ENCODE measurements at regions not wholly inside any gene's neighbourhood (a gene's known extent, or its start where the extent isn't known, plus 50 kb on each side); places are given as distances from the start of the nearest gene placed in this dataset.
A peak's percentile ranks its signal among the peaks of the same experiment; 100 is the strongest.
"Not testable (repeated sequence)": the region's sequence is repeated elsewhere in the genome, so short reads cannot be mapped to it uniquely, and the experiment has no call there.

DNA sequence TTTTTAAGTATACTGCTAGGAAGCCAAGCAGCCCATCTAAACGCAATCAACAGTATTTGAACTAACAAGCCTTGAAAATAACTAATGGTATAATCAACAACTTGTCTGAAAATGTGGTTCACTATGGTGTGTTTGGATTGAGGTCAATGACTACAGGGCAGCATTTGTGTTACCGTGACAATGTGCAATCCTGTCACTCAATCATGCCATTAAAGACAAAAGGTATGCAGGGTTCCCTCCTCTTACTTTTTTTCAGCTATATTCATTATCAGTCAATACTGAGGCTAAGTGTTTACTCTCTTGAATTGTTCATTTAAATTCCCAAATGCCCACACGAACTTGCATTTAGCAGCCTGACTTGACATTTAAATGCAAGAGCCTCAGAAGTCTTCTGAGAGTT is 1099.3 kb upstream of the EPHA6 start:
- H3K27me3 Mint-ChIP-seq = no peaks in the 10 kb centered on the region
- no peaks in the 10 kb centered on the region for H3K36me3 Mint-ChIP-seq
- DNase-seq = no peak
- no peaks in the 10 kb centered on the region for H3K4me1 Mint-ChIP-seq
- no peak overlapping the region for H3K4me3 Mint-ChIP-seq
- H3K9me3 Mint-ChIP-seq = no peaks in the 10 kb centered on the region
- no peak overlapping the region for H3K27ac Mint-ChIP-seq
- no peak for ATAC-seq
- POLR2A ChIA-PET = no interaction called here

DNA sequence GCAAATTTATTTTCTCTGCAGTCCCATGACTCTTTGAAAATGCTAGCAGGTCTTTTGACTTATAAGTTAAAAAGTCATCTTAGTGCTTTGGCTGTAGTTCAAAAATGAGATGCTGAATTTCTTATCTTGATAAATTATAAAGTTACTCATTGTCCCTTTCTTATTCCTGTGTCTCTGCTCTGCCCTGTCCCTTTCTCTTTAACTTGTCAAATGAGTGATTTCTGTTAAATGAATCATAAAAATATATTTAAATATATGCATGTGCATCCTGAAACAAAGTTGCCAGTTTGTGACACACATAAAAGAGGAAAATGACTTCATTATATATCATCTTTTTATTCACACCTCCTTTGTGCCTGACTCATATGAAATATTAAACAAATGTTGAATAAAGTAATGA is 1097.3 kb upstream of the EPHA6 start:
- Mint-ChIP-seq H3K9me3 (no peaks in the 10 kb centered on the region), H3K36me3 (no peaks in the 10 kb centered on the region), H3K4me3 (no peak overlapping the region), H3K27ac (no peak overlapping the region), H3K4me1 (no peaks in the 10 kb centered on the region), H3K27me3 (no peaks in the 10 kb centered on the region)
- POLR2A ChIA-PET = no interaction called here
- ATAC-seq (no peak), DNase-seq (no peak)

DNA sequence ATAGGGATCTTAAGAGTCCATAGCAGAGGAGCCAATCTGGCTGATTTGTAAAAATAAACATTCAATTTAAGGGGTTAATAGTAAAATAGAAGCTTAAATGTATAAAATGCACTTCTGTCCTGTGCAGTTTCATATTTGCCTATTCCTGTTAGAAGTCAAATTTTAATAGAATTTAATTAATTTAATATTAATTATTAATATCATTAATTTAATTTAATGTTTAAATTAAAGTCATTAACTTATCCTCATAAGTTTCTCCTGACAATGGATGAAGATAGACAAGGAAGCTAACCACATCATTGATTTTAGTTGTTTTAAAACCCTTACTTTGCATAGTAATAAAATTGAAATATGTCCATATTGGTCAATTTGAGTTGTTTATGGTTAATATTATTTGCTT is 1096.2 kb upstream of the EPHA6 start:
- Mint-ChIP-seq H3K27ac (no peak overlapping the region), H3K4me1 (no peaks in the 10 kb centered on the region), H3K36me3 (no peaks in the 10 kb centered on the region), H3K4me3 (no peak overlapping the region), H3K27me3 (no peaks in the 10 kb centered on the region), H3K9me3 (no peaks in the 10 kb centered on the region)
- ATAC-seq = no peak
- POLR2A ChIA-PET = no interaction called here
- no peak for DNase-seq

GRCh38 chr3:95719481-95719880 is 1094.9 kb upstream of the EPHA6 start:
- no peak overlapping the region for H3K4me3 Mint-ChIP-seq
- no peak overlapping the region for H3K27ac Mint-ChIP-seq
- POLR2A ChIA-PET = no interaction called here
- H3K36me3 Mint-ChIP-seq = no peaks in the 10 kb centered on the region
- H3K27me3 Mint-ChIP-seq = no peaks in the 10 kb centered on the region
- no peaks in the 10 kb centered on the region for H3K4me1 Mint-ChIP-seq
- ATAC-seq = no peak
- H3K9me3 Mint-ChIP-seq = no peaks in the 10 kb centered on the region
- DNase-seq = no peak

GRCh38 chr3:95721938-95722337 is 1092.5 kb upstream of the EPHA6 start:
- no peak overlapping the region for H3K27ac Mint-ChIP-seq
- H3K9me3 Mint-ChIP-seq = no peaks in the 10 kb centered on the region
- DNase-seq = no peak
- H3K27me3 Mint-ChIP-seq = no peaks in the 10 kb centered on the region
- no peak for ATAC-seq
- POLR2A ChIA-PET = no interaction called here
- peak overlapping the region in 1 of 10 donors; percentile 9 for H3K4me3 Mint-ChIP-seq
- H3K4me1 Mint-ChIP-seq = no peaks in the 10 kb centered on the region
- no peaks in the 10 kb centered on the region for H3K36me3 Mint-ChIP-seq

DNA sequence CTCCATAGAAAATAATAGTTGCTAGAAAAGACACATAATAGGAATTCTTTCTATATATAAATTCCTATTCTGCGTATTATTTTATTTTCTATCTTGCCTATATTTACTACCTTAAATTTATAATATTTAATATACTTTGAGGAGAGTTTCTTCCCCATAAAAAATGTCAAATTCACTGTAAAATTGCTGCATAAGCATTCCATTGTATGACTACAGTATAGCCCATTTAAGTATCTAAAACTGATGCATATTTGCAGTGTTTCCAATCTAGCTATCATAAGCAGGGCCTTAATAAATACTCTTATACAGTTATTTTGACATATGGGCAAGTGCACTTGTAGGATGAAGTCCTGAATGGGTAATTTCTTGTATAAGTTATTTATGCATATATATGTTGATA is 1088.6 kb upstream of the EPHA6 start:
- H3K4me1 Mint-ChIP-seq = no peaks in the 10 kb centered on the region
- H3K9me3 Mint-ChIP-seq = peaks cover 0 to 10% (median 0%) of the 10 kb centered on the region in 9 donors
- no peaks in the 10 kb centered on the region for H3K27me3 Mint-ChIP-seq
- H3K27ac Mint-ChIP-seq = no peak overlapping the region
- no peaks in the 10 kb centered on the region for H3K36me3 Mint-ChIP-seq
- no peak for DNase-seq
- POLR2A ChIA-PET = no interaction called here
- H3K4me3 Mint-ChIP-seq = no peak overlapping the region
- ATAC-seq = no peak

DNA sequence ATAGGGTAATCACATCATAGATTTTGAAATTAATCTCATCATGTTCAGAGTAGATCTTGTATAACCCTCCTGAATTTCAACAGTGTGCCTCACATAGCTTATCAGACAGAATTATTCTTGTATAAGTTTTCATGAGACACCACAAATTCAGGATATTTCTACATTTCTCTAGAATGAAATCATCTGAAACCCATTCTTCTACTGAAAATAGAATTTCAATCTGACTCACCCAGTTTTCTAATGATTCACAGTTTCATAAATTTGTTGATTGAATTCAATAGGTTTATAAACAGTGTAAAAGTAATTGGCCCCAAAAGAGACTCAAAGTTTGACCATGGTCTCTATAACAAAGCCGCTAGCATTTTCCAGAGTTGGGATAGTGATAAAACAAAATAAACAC is 1082.6 kb upstream of the EPHA6 start:
- Mint-ChIP-seq H3K27ac (no peak overlapping the region), H3K27me3 (no peaks in the 10 kb centered on the region), H3K36me3 (no peaks in the 10 kb centered on the region), H3K4me1 (no peaks in the 10 kb centered on the region), H3K9me3 (peaks cover 0 to 10% (median 0%) of the 10 kb centered on the region in 9 donors), H3K4me3 (no peak overlapping the region)
- DNase-seq (no peak), ATAC-seq (no peak)
- POLR2A ChIA-PET = no interaction called here

DNA sequence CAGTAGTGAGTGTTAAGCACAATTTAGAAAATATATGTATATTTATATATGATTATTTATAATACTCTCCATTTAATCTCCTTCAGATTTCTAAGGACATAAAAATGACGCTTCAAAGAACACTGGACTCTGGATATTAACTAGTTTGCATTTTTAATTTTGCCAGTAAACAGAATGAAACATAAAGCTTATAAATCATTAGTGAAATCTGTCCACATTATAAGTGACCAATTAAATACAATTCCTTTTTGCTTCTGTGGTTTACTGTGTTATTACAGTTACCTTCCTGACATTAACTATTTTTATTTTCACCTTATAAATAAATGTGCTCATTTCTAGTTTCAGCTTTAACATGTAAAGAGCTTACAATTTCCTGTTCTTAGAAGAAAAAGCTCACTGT is 1081.1 kb upstream of the EPHA6 start:
- H3K9me3 Mint-ChIP-seq = peaks cover 0 to 8% (median 0%) of the 10 kb centered on the region in 9 donors
- no peak for ATAC-seq
- no peak overlapping the region for H3K4me3 Mint-ChIP-seq
- DNase-seq = no peak
- H3K36me3 Mint-ChIP-seq = no peaks in the 10 kb centered on the region
- no peak overlapping the region for H3K27ac Mint-ChIP-seq
- H3K4me1 Mint-ChIP-seq = no peaks in the 10 kb centered on the region
- no peaks in the 10 kb centered on the region for H3K27me3 Mint-ChIP-seq
- POLR2A ChIA-PET = no interaction called here

GRCh38 chr3:95738045-95738444 is 1076.3 kb upstream of the EPHA6 start:
- Mint-ChIP-seq H3K9me3 (peaks cover 0 to 20% (median 1%) of the 10 kb centered on the region in 9 donors), H3K4me3 (no peak overlapping the region), H3K36me3 (no peaks in the 10 kb centered on the region), H3K27ac (no peak overlapping the region), H3K27me3 (no peaks in the 10 kb centered on the region), H3K4me1 (no peaks in the 10 kb centered on the region)
- POLR2A ChIA-PET = no interaction called here
- ATAC-seq = no peak
- no peak for DNase-seq

- H3K27ac Mint-ChIP-seq, H3K36me3 Mint-ChIP-seq, H3K27me3 Mint-ChIP-seq, DNase-seq, POLR2A ChIA-PET, H3K4me3 Mint-ChIP-seq, H3K4me1 Mint-ChIP-seq, ATAC-seq: not testable (repeated sequence)
- peaks cover 0 to 24% (median 3%) of the 10 kb centered on the region in 9 donors for H3K9me3 Mint-ChIP-seq
Observed at GRCh38 chr3:95744896-95745295, 1069.5 kb upstream of the EPHA6 start.

- ATAC-seq (no peak), DNase-seq (no peak)
- Mint-ChIP-seq H3K4me3 (no peak overlapping the region), H3K9me3 (peaks cover 0 to 6% (median 0%) of the 10 kb centered on the region in 9 donors), H3K27ac (no peak overlapping the region), H3K27me3 (no peaks in the 10 kb centered on the region), H3K36me3 (no peaks in the 10 kb centered on the region), H3K4me1 (no peaks in the 10 kb centered on the region)
- POLR2A ChIA-PET = no interaction called here
Observed at GRCh38 chr3:95750097-95750496, 1064.3 kb upstream of the EPHA6 start.

GRCh38 chr3:95751509-95751908 is 1062.9 kb upstream of the EPHA6 start:
- POLR2A ChIA-PET = no interaction called here
- Mint-ChIP-seq H3K27ac (no peak overlapping the region), H3K4me3 (no peak overlapping the region), H3K27me3 (no peaks in the 10 kb centered on the region), H3K9me3 (peaks cover 0 to 6% (median 2%) of the 10 kb centered on the region in 9 donors), H3K36me3 (no peaks in the 10 kb centered on the region), H3K4me1 (no peaks in the 10 kb centered on the region)
- no peak for ATAC-seq
- DNase-seq = no peak

- no peaks in the 10 kb centered on the region for H3K4me1 Mint-ChIP-seq
- no peaks in the 10 kb centered on the region for H3K36me3 Mint-ChIP-seq
- H3K9me3 Mint-ChIP-seq = peaks cover 0 to 6% (median 2%) of the 10 kb centered on the region in 9 donors
- no peak overlapping the region for H3K27ac Mint-ChIP-seq
- POLR2A ChIA-PET = no interaction called here
- DNase-seq = no peak
- no peak overlapping the region for H3K4me3 Mint-ChIP-seq
- no peaks in the 10 kb centered on the region for H3K27me3 Mint-ChIP-seq
- no peak for ATAC-seq
Observed at GRCh38 chr3:95752199-95752598, 1062.2 kb upstream of the EPHA6 start.

DNA sequence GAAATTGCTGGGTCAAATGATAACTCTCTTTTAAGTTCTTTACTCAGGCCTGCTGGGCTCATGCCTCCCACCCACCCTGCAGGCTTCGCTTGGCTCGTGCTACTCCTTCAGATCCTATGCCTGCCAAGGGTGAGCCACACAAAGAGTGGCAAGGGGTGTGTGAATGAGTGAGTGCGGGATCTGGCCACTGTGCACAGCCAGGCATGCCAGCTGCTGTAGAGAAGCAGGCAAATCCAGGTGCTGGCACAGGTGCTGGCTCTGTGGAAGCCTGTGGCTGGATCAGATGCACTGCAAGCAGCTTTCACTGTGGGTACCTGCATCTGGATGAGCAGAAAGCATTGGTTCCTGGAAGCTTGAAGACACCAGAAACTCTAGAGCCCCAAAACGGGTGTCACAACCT is 1055.7 kb upstream of the EPHA6 start:
- H3K27ac Mint-ChIP-seq = no peak overlapping the region
- POLR2A ChIA-PET = no interaction called here

More for the DNA sequence above, 1055.7 kb upstream of the EPHA6 start:
- no peak for DNase-seq
- H3K4me3 Mint-ChIP-seq = no peak overlapping the region
- no peaks in the 10 kb centered on the region for H3K27me3 Mint-ChIP-seq
- no peaks in the 10 kb centered on the region for H3K4me1 Mint-ChIP-seq
- H3K9me3 Mint-ChIP-seq = peaks cover 0 to 11% (median 6%) of the 10 kb centered on the region in 9 donors
- H3K36me3 Mint-ChIP-seq = no peaks in the 10 kb centered on the region
- no peak for ATAC-seq
